ENCODE measurements at regions not wholly inside any gene's neighbourhood (a gene's known extent, or its start where the extent isn't known, plus 50 kb on each side); places are given as distances from the start of the nearest gene placed in this dataset.

DNA sequence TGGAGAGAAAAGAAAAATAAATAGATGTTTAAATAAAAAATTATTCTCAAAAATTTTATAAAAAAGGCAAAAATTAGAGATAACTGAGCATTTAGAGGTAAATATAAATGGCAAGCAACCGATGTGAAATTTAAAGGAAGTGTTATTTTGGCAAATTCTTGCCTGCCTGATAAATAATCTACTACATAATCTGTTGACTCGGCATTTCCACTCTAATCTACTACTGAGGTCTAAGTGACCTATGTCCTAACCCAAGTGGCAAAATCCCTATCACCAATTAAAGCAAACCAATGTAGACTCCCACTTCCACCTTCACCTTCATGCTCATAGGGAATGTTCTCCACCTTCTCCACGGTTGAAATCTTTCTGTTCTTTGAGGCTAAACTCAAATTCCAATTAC lies 1124.1 kb upstream of the CDH2 start:
- Histone ChIP-seq H3K27me3 (replicated peaks in 1 of 2; ENCODE audit: control insufficient read depth in 2 of 2, insufficient read depth in 2 of 2, low read length in 1 of 2) (no peaks in the 10 kb centered on the region), H3K36me3 (ENCODE audit: control insufficient read depth in 2 of 2, insufficient read depth in 2 of 2, low read length in 1 of 2) (no peaks in the 10 kb centered on the region), H3K4me1 (ENCODE audit: control insufficient read depth, insufficient read depth, low read length) (no peaks in the 10 kb centered on the region), H3K27ac (ENCODE audit: control insufficient read depth, insufficient read depth) (no peak overlapping the region), H3K4me2 (ENCODE audit: control insufficient read depth, insufficient read depth) (no peak overlapping the region), H3K4me3 (no peak overlapping the region), H2AFZ (ENCODE audit: control insufficient read depth, low read depth, low read length) (no peak overlapping the region), H3K9me3 (replicated peaks; ENCODE audit: control insufficient read depth, insufficient read depth, low read length) (no peaks in the 10 kb centered on the region), H3K79me2 (ENCODE audit: control insufficient read depth, insufficient read depth, low read length) (no peaks in the 10 kb centered on the region), H3K9ac (ENCODE audit: control insufficient read depth, insufficient read depth, low read length) (no peak overlapping the region), H4K20me1 (ENCODE audit: control insufficient read depth, insufficient read depth) (no peaks in the 10 kb centered on the region)
- BruUV-seq (replicated peaks): no TSS peak
- POLR2A ChIA-PET: no interaction called here
- DNase-seq (ENCODE audit: low read depth, low spot score): no peak
- 7% methylated on average over 3 of the region's 3 CpGs for WGBS (ENCODE audit: insufficient coverage, insufficient replicate concordance, low lambda C conversion rate, missing lambda C conversion rate)
- ATAC-seq: no peak
- in situ Hi-C loops (cut with MboI) (no loop called here), intact Hi-C loops (cut with micrococcal nuclease; ENCODE audit: unreplicated experiment) (no loop called here)
- TF ChIP-seq NRF1 (conservative IDR thresholded peaks at IDR 0.05; ENCODE audit: low read depth, low read length) (no peak), RELA (IDR thresholded peaks at IDR 0.05; ENCODE audit: borderline replicate concordance, partially characterized antibody) (no peak), BMI1 (IDR thresholded peaks at IDR 0.05; ENCODE audit: borderline replicate concordance) (no peak), ZSCAN29 (IDR thresholded peaks at IDR 0.05) (no peak), ZNF217 (IDR thresholded peaks at IDR 0.05) (no peak)
- CTCF ChIA-PET: no interaction called here
- FAIRE-seq: no peak
- SMC1A ChIA-PET (ENCODE audit: uncharacterized antibody, unreplicated experiment): no interaction called here
- RAD21 ChIA-PET (ENCODE audit: unreplicated experiment): no interaction called here

DNA sequence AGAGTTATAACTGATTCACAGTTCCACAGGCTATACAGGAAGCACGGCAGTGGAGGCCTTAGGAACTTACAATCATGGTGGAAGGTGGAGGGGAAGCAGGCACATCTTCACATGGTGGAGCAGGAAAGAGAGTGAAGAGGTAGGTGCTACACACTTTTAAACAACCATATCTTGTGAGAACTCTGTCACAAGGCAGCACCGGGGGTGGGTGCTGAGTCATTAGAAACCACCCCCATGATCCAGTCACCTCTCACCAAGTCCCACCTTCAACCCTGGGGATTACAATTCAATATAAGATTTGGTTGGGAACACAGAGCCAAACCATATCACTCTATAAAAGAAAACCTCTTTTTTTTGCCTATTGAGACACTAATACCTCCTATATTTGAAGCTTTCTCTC lies 1108.5 kb upstream of the CDH2 start:
- Histone ChIP-seq H3K4me1 (ENCODE audit: control insufficient read depth, insufficient read depth, low read length) (no peaks in the 10 kb centered on the region), H3K79me2 (ENCODE audit: control insufficient read depth, insufficient read depth, low read length) (no peaks in the 10 kb centered on the region), H3K9ac (ENCODE audit: control insufficient read depth, insufficient read depth, low read length) (no peak overlapping the region), H4K20me1 (ENCODE audit: control insufficient read depth, insufficient read depth) (no peaks in the 10 kb centered on the region), H3K27ac (ENCODE audit: control insufficient read depth, insufficient read depth) (no peak overlapping the region), H3K4me3 (no peak overlapping the region), H3K36me3 (ENCODE audit: control insufficient read depth in 2 of 2, insufficient read depth in 2 of 2, low read length in 1 of 2) (no peaks in the 10 kb centered on the region), H2AFZ (ENCODE audit: control insufficient read depth, low read depth, low read length) (no peak overlapping the region), H3K27me3 (replicated peaks in 1 of 2; ENCODE audit: control insufficient read depth in 2 of 2, insufficient read depth in 2 of 2, low read length in 1 of 2) (no peaks in the 10 kb centered on the region), H3K4me2 (ENCODE audit: control insufficient read depth, insufficient read depth) (no peak overlapping the region), H3K9me3 (replicated peaks; ENCODE audit: control insufficient read depth, insufficient read depth, low read length) (no peaks in the 10 kb centered on the region)
- BruUV-seq (replicated peaks): no TSS peak
- 0% methylated on average over 2 of the region's 2 CpGs for WGBS (ENCODE audit: insufficient coverage, insufficient replicate concordance, low lambda C conversion rate, missing lambda C conversion rate)
- FAIRE-seq (no peak), DNase-seq (ENCODE audit: low read depth, low spot score) (no peak), ATAC-seq (no peak)
- CTCF ChIA-PET: no interaction called here
- SMC1A ChIA-PET (ENCODE audit: uncharacterized antibody, unreplicated experiment): no interaction called here
- in situ Hi-C loops (cut with MboI) (no loop called here), intact Hi-C loops (cut with micrococcal nuclease; ENCODE audit: unreplicated experiment) (no loop called here)
- RAD21 ChIA-PET (ENCODE audit: unreplicated experiment): no interaction called here
- POLR2A ChIA-PET: no interaction called here
- no peak for TF ChIP-seq FOS (IDR thresholded peaks at IDR 0.05; ENCODE audit: borderline replicate concordance, extremely low read depth, insufficient read length)
- no peak for TF ChIP-seq POU2F2 (IDR thresholded peaks at IDR 0.05; ENCODE audit: borderline replicate concordance, low read depth, low read length)
- TF ChIP-seq CEBPZ (IDR thresholded peaks at IDR 0.05; ENCODE audit: low read depth, low read length): no peak
- TF ChIP-seq POLR2AphosphoS2 (IDR thresholded peaks at IDR 0.05; ENCODE audit: low read depth, low read length): no peak
- no peak for TF ChIP-seq MAX (IDR thresholded peaks at IDR 0.05; ENCODE audit: low read depth, low read length)
- TF ChIP-seq SKIL (IDR thresholded peaks at IDR 0.05; ENCODE audit: low read depth, poor library complexity, severe bottlenecking): no peak
- TF ChIP-seq FOXK2 (IDR thresholded peaks at IDR 0.05): no peak
- no peak for TF ChIP-seq SIX5 (IDR thresholded peaks at IDR 0.05; ENCODE audit: low read depth, low read length, severe bottlenecking)
